Upper lobe of right lung (tissue), 1 donor: ENCODE measurements at regions not wholly inside any gene's neighbourhood (a gene's known extent, or its start where the extent isn't known, plus 50 kb on each side); places are given as distances from the start of the nearest gene placed in this dataset.

Source experiments
- ATAC-seq: fragments of 200-7000 bp; cut with Tn5 transposase; one replicate; pipeline ENCODE4 v1.9.1; 2020; ENCODE audit warnings: mild to moderate bottlenecking, moderate library complexity
- DNase-seq: peaks from one replicate; pipeline ENCODE4 v3.0.0-alpha.2; 2020
- H3K27ac ChIP-seq: fragments of 200-600 bp; one replicate; pipeline ENCODE4 v1.8.0; 2022
- H3K27me3 ChIP-seq: fragments of 200-600 bp; one replicate; pipeline ENCODE4 v1.8.0; 2022; ENCODE audit warnings: mild to moderate bottlenecking
- H3K36me3 ChIP-seq: fragments of 200-600 bp; one replicate; pipeline ENCODE4 v1.8.0; 2022
- H3K4me1 ChIP-seq: fragments of 200-600 bp; one replicate; pipeline ENCODE4 v1.8.0; 2022
- H3K4me3 ChIP-seq: fragments of 200-600 bp; one replicate; pipeline ENCODE4 v1.8.0; 2022; ENCODE audit warnings: mild to moderate bottlenecking
- H3K9me3 ChIP-seq: fragments of 200-600 bp; one replicate; pipeline ENCODE4 v1.8.0; 2022
- intact Hi-C: fragments of 100-400 bp; cut with DNase I; formaldehyde crosslinking; loops from one replicate; pipeline ENCODE4 v1.11.0; 2022
- TF ChIP-seq, protein P1 (sequence below): fragments of 200-600 bp; IDR thresholded peaks from one replicate; pipeline ENCODE4 v1.8.0; 2022; ENCODE audit warnings: antibody characterized with exemption
- donor health status: DM: no; HTN: yes; CAD: no; lungs with severe emphysema.

DNA sequence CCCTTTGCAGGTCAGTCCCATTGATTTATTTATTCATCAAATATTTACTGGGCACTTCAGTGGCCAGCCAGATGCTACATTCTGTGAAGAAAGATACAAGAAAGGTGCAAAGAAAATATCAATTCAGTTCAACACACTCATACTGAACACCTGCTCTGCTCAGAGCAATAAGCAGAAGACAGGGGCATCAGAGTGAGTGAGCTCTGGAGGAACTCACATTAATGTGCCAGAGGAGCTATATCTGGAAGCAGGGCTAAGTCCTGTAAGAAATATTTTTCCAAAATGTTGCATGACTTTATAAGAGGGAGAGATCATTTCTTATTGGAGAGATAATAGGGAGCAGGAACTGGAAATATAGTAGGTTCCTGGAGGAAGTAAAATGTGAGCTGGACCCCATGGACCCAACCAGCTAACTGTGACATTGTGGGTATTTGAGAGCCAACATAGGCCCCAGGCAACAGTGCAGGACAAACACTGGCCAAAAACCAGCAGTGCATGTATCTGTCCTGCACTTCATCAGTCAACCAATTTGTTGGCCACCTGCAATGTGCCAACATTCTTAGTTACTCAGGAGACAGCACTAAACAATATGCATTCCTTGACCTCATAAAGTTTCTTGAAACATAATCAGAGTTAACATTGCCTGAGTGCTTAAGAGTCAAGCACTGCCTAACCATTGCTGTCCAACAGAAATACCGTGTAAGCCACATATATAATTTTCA lies 102.7 kb upstream of the PTPRM start:
- Histone ChIP-seq H3K9me3 (no peaks in the 10 kb centered on the region), H3K4me1 (no peaks in the 10 kb centered on the region), H3K4me3 (no peak overlapping the region), H3K27ac (no peak overlapping the region), H3K36me3 (no peaks in the 10 kb centered on the region), H3K27me3 (no peaks in the 10 kb centered on the region)
- no peak for DNase-seq
- TF ChIP-seq, protein P1, sequence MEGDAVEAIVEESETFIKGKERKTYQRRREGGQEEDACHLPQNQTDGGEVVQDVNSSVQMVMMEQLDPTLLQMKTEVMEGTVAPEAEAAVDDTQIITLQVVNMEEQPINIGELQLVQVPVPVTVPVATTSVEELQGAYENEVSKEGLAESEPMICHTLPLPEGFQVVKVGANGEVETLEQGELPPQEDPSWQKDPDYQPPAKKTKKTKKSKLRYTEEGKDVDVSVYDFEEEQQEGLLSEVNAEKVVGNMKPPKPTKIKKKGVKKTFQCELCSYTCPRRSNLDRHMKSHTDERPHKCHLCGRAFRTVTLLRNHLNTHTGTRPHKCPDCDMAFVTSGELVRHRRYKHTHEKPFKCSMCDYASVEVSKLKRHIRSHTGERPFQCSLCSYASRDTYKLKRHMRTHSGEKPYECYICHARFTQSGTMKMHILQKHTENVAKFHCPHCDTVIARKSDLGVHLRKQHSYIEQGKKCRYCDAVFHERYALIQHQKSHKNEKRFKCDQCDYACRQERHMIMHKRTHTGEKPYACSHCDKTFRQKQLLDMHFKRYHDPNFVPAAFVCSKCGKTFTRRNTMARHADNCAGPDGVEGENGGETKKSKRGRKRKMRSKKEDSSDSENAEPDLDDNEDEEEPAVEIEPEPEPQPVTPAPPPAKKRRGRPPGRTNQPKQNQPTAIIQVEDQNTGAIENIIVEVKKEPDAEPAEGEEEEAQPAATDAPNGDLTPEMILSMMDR: no peak
- ATAC-seq: peak; percentile 26
- intact Hi-C loops: no loop called here

DNA sequence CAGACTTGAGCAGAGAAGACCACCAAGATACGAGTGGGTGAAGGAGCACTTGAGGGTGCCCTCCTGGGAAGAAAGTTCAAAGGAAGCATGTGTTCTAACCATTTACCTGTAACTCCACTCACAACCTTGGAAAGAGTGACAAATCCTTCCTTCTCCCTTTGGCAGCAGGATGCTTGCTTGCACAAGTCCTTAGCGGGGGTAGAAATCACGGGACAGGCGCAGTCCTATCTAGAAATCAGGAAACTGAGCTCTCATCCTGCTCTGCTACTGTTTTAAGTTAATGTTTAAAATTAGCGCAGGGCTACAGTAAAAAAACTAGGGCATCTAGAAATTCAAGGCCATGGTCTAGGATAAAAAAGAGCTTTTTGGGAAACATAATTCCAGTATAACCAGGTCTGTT lies 100.9 kb upstream of the PTPRM start:
- no peaks in the 10 kb centered on the region for H3K27me3 ChIP-seq
- no peak overlapping the region for H3K4me3 ChIP-seq
- TF ChIP-seq, protein P1: no peak
- no peaks in the 10 kb centered on the region for H3K9me3 ChIP-seq
- no peaks in the 10 kb centered on the region for H3K4me1 ChIP-seq
- H3K36me3 ChIP-seq: no peaks in the 10 kb centered on the region
- ATAC-seq (peak; percentile 52), DNase-seq (no peak)
- no peak overlapping the region for H3K27ac ChIP-seq
- intact Hi-C loops: no loop called here

DNA sequence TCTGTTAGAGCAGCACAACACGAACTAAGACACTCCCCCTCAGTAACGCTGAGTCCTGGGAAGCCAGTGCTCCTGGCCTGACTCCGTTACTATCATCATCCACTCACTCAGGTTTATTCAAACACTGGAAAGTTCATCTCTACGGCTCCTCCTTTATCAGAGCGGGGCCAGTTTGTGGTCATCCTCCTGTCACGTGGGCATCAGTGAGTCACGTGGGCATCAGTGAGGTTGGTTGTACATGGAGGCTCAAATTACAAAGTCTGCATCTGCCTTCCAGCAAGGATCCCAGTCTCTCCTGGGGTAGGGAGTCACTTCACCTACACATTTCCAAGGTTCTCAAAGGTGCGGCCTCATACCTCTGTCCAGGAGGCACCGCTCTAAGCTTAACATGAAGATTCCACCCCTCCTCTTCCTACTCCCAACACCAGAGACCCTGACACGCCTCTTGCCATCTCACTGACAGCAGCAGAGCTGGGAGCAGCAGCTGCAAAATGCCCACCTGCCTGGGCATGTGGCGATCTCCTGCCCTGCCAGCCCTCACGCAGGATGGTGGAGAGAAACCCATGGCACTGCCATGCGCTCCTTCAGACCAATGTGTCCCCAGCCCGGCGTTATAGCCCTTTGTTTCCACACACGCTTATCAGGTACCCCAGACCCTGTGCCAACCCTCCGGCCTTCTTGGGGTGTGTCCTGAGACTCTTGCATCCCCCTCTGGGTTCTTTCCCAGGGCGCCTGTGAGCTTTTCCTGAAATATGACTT lies 99.2 kb upstream of the PTPRM start:
- ATAC-seq (no peak), DNase-seq (no peak)
- TF ChIP-seq, protein P1: no peak
- H3K4me1 ChIP-seq: no peaks in the 10 kb centered on the region
- intact Hi-C loops: no loop called here
- H3K36me3 ChIP-seq: no peaks in the 10 kb centered on the region
- no peaks in the 10 kb centered on the region for H3K9me3 ChIP-seq
- H3K27me3 ChIP-seq: no peaks in the 10 kb centered on the region
- H3K4me3 ChIP-seq: no peak overlapping the region
- H3K27ac ChIP-seq: no peak overlapping the region

DNA sequence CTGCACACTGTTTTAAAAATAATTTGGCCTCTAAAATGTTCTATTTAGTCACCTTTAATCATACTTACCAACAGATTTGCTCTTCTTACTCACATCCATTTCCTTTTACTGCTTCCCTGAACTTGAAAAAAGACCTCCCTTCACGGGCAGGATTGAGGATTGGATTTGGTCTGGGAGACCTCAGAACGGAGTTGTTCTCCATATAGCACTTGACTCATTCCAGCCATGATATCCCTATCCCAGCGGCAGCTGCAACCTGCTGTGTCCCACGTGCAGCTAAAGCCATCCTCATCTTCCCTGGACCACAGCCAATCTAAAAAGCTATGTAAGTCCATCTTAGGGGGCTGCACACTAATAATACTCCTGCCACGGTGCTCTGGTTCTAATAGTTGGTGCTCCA lies 97.0 kb upstream of the PTPRM start:
- ATAC-seq: no peak
- H3K27me3 ChIP-seq: no peaks in the 10 kb centered on the region
- TF ChIP-seq, protein P1: no peak
- no peak overlapping the region for H3K27ac ChIP-seq
- H3K9me3 ChIP-seq: no peaks in the 10 kb centered on the region
- H3K4me1 ChIP-seq: no peaks in the 10 kb centered on the region
- no peaks in the 10 kb centered on the region for H3K36me3 ChIP-seq
- no peak overlapping the region for H3K4me3 ChIP-seq
- no peak for DNase-seq
- intact Hi-C loops: no loop called here

DNA sequence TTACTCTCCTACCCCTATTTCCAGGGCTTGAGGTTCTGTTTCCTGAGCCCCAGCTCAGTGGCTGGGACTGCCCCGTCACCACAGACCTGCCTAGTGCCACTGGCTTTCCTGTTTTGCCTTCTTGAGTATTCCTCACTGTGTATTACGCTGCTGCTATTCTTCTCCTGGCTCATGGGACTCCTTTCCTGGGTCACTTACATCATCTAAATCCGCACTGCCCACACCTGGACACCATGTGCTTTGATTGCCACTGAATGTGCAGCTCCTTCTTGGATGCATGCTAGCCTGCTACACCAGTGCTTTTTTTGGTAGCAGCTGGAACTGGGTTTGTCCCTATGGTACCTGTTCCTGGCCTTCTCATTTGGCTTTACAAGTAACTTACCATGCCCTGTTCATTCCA lies 96.6 kb upstream of the PTPRM start:
- intact Hi-C loops: no loop called here
- DNase-seq (no peak), ATAC-seq (no peak)
- no peaks in the 10 kb centered on the region for H3K36me3 ChIP-seq
- no peak overlapping the region for H3K4me3 ChIP-seq
- no peak overlapping the region for H3K27ac ChIP-seq
- no peaks in the 10 kb centered on the region for H3K9me3 ChIP-seq
- no peaks in the 10 kb centered on the region for H3K4me1 ChIP-seq
- TF ChIP-seq, protein P1: no peak
- H3K27me3 ChIP-seq: no peaks in the 10 kb centered on the region
